OCI-LY3 (cell line): ENCODE measurements at regions not wholly inside any gene's neighbourhood (a gene's known extent, or its start where the extent isn't known, plus 50 kb on each side); places are given as distances from the start of the nearest gene placed in this dataset.

ENCODE experiments used
- H2AFZ ChIP-seq: fragments of 200-600, 300-600 bp; shearing (Covaris generic); 2 replicates; pipeline ENCODE4 v1.6.0; 2014; ENCODE audit warnings: antibody characterized with exemption, low read depth, low read length
- H3K27ac ChIP-seq: fragments of 200-600, 300-600 bp; sonication (generic); 2 replicates; pipeline ENCODE4 v1.5.1; 2014; ENCODE audit warnings: mild to moderate bottlenecking, low read length, moderate library complexity, mixed read lengths
- H3K27me3 ChIP-seq: fragments of 200-600, 300-600 bp; sonication (generic); 2 replicates; pipeline ENCODE4 v1.6.1; 2014; ENCODE audit warnings: low read depth, low read length, mixed read lengths
- H3K36me3 ChIP-seq: fragments of 200-600, 300-600 bp; sonication (generic); replicated peaks from 2 replicates; pipeline ENCODE3; 2014; ENCODE audit warnings: low read depth, low read length, mixed read lengths
- H3K4me1 ChIP-seq: fragments of 300-600, 200-600 bp; sonication (generic); 2 replicates; pipeline ENCODE4 v1.6.1; 2014; ENCODE audit warnings: low read length, mixed read lengths
- H3K4me2 ChIP-seq: fragments of 200-600, 300-600 bp; sonication (generic); 2 replicates; pipeline ENCODE4 v1.6.1; 2014; ENCODE audit warnings: low read length, mixed read lengths
- H3K4me3 ChIP-seq: fragments of 300-600, 200-600 bp; sonication (generic); 2 replicates; pipeline ENCODE4 v1.5.1; 2014; ENCODE audit warnings: antibody characterized with exemption, mild to moderate bottlenecking, low read length, moderate library complexity
- H3K79me2 ChIP-seq: fragments of 300-600, 200-600 bp; shearing (Covaris generic); 2 replicates; pipeline ENCODE4 v1.6.1; 2014; ENCODE audit warnings: mild to moderate bottlenecking, low read length, mixed read lengths
- H3K9ac ChIP-seq: fragments of 300-600, 200-600 bp; shearing (Covaris generic); 2 replicates; pipeline ENCODE4 v1.6.0; 2014; ENCODE audit warnings: mild to moderate bottlenecking, low read length, moderate library complexity
- H3K9me3 ChIP-seq: fragments of 200-600, 300-600 bp; shearing (Covaris generic); 2 replicates; pipeline ENCODE4 v1.6.1; 2014; ENCODE audit warnings: low read length, mixed read lengths; ENCODE audit not compliant: insufficient read depth
- H4K20me1 ChIP-seq: fragments of 200-600, 300-600 bp; sonication (generic); 2 replicates; pipeline ENCODE4 v1.6.1; 2016; ENCODE audit warnings: low read length, mixed read lengths; ENCODE audit not compliant: insufficient read depth
- CTCF ChIP-seq: fragments of 200-600, 300-600 bp; sonication (generic); IDR thresholded peaks from 2 replicates; pipeline ENCODE4 v1.5.1; 2014; ENCODE audit warnings: antibody characterized with exemption, low read length, low read depth
- EZH2phosphoT487 ChIP-seq: fragments of 200-600 bp; shearing (Covaris generic); IDR thresholded peaks from 2 replicates; pipeline ENCODE4 v1.6.1; 2018; ENCODE audit warnings: antibody characterized with exemption, mixed run types, low read depth

- Histone ChIP-seq H3K9ac (no peak overlapping the region), H2AFZ (no peak overlapping the region), H3K4me1 (peaks cover 31% of the 10 kb centered on the region), H3K4me2 (peak overlapping the region; percentile 7; the same call in 1 of the 2 replicates), H3K4me3 (no peak overlapping the region), H3K27ac (no peak overlapping the region), H4K20me1 (no peaks in the 10 kb centered on the region), H3K27me3 (peaks cover 21% of the 10 kb centered on the region), H3K79me2 (no peaks in the 10 kb centered on the region), H3K36me3 (no peaks in the 10 kb centered on the region), H3K9me3 (no peaks in the 10 kb centered on the region)
- TF ChIP-seq CTCF (no peak), EZH2phosphoT487 (no peak)
Observed at GRCh38 chr2:217086718-217087117, 226.9 kb upstream of the TNP1 start.

GRCh38 chr2:217086038-217086522 lies 226.2 kb upstream of the TNP1 start:
- Histone ChIP-seq H2AFZ (no peak overlapping the region), H3K9me3 (no peaks in the 10 kb centered on the region), H3K4me1 (peaks cover 31% of the 10 kb centered on the region), H3K36me3 (no peaks in the 10 kb centered on the region), H3K79me2 (no peaks in the 10 kb centered on the region), H3K4me2 (peak overlapping the region; percentile 3; the same call in 1 of the 2 replicates), H3K9ac (no peak overlapping the region), H3K27me3 (peaks cover 18% of the 10 kb centered on the region), H3K27ac (no peak overlapping the region), H3K4me3 (no peak overlapping the region), H4K20me1 (no peaks in the 10 kb centered on the region)
- no peak for TF ChIP-seq EZH2phosphoT487
- TF ChIP-seq CTCF: no peak

- TF ChIP-seq EZH2phosphoT487 (no peak), CTCF (no peak)
- Histone ChIP-seq H3K4me2 (no peak overlapping the region), H3K9me3 (no peaks in the 10 kb centered on the region), H3K9ac (no peak overlapping the region), H3K4me3 (no peak overlapping the region), H3K79me2 (no peaks in the 10 kb centered on the region), H4K20me1 (no peaks in the 10 kb centered on the region), H3K4me1 (peaks cover 27% of the 10 kb centered on the region), H3K36me3 (no peaks in the 10 kb centered on the region), H3K27ac (no peak overlapping the region), H2AFZ (no peak overlapping the region), H3K27me3 (peaks cover 16% of the 10 kb centered on the region)
Observed at GRCh38 chr2:217085543-217085942, 225.7 kb upstream of the TNP1 start.

GRCh38 chr2:217081799-217082198 lies 221.9 kb upstream of the TNP1 start:
- H2AFZ ChIP-seq: no peak overlapping the region
- no peak for TF ChIP-seq EZH2phosphoT487
- no peak for TF ChIP-seq CTCF
- H3K9ac ChIP-seq: no peak overlapping the region
- no peaks in the 10 kb centered on the region for H3K9me3 ChIP-seq
- H4K20me1 ChIP-seq: no peaks in the 10 kb centered on the region
- H3K27me3 ChIP-seq: peaks cover 16% of the 10 kb centered on the region
- no peak overlapping the region for H3K27ac ChIP-seq
- no peak overlapping the region for H3K4me3 ChIP-seq
- no peaks in the 10 kb centered on the region for H3K36me3 ChIP-seq
- no peaks in the 10 kb centered on the region for H3K79me2 ChIP-seq
- H3K4me1 ChIP-seq: peaks cover 13% of the 10 kb centered on the region
- no peak overlapping the region for H3K4me2 ChIP-seq
